Activated T-cell treated with anti-CD3 and anti-CD28 coated beads, Interleukin-2, amount 50 U/mL, for 1 hour (primary cell): ENCODE measurements at regions not wholly inside any gene's neighbourhood (a gene's known extent, or its start where the extent isn't known, plus 50 kb on each side); places are given as distances from the start of the nearest gene placed in this dataset.
"Not testable (repeated sequence)": the region's sequence is repeated elsewhere in the genome, so short reads cannot be mapped to it uniquely, and the experiment has no call there.

Source experiments
- DNase-seq: peaks from one replicate; pipeline ENCODE4 v3.0.0-alpha.2; 2020

DNA sequence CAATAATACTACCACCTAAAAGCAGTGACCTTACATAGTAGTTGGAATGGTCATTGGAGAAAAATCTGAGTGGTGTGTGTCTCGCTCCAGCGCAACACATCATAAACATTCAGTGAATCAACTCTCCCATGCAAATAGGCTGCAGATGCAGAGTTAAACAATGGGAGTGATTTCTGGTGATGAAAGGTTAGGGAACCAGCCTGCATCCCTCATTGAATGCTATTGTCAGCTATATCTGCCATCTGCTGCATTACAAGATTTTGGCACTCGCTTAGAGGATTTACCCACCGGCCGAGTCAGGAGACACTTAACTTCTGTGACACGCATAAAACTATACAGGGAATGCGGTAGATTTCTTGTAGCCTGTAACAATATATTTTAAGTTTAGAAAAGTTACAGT is 900.9 kb downstream of the FLRT2 start:
- DNase-seq, result no peak

DNA sequence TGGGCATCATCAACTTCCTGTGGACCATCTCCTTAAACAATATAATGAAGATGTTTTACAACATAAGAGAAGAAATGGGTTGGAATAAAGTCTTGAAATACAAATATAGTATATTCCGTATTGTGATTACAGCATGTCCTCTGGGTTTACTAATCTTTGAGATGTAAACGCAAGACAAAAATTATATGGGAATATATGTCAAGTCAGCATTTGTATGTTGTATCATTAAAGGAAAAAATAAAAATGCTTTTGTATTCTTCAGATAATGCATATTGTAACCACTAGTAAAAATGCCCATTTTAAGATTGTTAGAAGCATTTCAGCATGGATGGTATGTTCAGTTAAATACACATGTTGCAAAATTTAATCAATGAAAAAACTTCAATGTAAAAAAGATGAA is 893.3 kb downstream of the FLRT2 start:
- DNase-seq, result no peak

- no peak for DNase-seq
These were observed 890.2 kb downstream of the FLRT2 start for GRCh38 chr14:86420131-86420530.

GRCh38 chr14:86414146-86414545 is 884.2 kb downstream of the FLRT2 start:
- DNase-seq, result no peak

GRCh38 chr14:86404989-86405649 is 875.2 kb downstream of the FLRT2 start:
- no peak for DNase-seq

DNA sequence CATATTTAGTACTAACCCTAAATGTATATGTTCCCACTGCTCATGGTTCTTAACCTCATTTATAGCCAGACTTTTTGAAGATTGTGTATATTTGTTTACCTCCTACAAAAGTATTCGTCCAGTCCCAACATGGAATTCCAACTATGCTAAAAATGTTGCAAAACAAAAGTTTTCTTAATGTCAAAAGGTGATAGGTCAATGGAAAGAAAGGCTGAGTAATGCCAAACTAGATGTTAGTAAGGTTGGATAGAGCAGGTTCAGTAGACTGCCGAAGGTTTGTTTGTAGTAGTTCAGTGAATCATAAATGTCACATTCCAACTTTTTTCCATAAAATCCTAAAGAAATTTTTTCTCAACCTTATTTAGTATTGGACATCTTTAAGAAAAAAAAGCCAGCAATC is 874.5 kb downstream of the FLRT2 start:
- DNase-seq, result no peak

- no peak for DNase-seq
These were observed 872.6 kb downstream of the FLRT2 start for GRCh38 chr14:86402545-86402944.

DNA sequence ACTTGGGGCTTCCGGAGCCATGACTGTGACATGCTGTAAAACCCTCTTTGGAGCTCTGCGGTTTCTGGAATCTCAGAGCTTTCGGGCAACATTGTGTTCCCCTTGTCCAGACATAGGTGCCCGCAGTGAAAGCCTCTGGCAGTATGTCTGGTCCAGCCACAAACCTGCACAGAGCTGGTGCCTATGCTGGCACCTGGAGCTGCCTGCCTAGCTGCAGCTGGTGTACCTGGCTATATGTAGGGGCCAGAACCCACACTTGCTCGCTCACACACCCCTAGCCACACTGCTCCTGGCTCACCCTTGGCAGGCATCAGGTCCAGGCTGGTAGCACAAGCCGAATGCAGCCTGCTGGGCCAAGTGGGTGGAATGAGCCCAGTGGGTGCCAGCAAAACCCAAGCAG is 861.1 kb downstream of the FLRT2 start:
- DNase-seq, result no peak

DNA sequence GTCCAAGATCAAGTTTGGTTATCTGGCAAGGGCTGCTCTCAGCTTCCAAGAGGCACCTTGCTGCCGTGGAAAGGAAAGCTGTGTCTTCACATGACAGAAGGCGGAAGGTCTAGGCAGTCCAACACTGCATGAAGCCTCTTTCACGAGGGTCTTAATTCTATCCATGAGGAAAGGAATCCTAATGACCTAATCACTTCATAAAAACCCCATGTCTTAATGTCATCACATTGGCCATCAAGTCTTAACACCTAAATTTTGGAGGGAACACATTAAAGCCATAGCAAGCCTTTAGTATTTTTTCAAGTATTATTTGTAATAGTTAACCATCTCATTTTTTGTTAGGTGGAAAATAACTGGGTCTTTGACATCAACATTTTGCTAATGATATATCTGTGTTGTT is 858.3 kb downstream of the FLRT2 start:
- no peak for DNase-seq

- DNase-seq, result no peak
These were observed 843.9 kb downstream of the FLRT2 start for GRCh38 chr14:86373886-86374285.

DNA sequence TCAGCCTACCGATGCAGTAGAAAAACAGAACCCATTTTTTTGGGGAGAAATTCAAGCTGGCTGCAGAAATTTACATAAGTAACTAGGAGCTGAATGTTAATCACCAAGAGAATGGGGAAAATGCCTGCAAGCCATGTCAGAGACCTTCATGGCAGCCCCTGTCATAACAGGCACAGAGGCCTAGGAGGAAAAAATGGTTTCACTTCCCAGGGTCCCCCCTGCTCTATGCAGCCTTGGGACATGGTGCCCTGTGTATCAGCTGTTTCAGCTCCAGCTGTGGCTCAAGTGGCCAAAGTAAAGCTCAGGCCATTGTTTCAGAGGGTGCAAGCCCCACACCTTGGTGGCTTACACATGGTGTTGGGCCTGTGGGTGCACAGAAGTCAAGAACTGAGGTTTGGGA is 842.5 kb downstream of the FLRT2 start:
- no peak for DNase-seq

DNA sequence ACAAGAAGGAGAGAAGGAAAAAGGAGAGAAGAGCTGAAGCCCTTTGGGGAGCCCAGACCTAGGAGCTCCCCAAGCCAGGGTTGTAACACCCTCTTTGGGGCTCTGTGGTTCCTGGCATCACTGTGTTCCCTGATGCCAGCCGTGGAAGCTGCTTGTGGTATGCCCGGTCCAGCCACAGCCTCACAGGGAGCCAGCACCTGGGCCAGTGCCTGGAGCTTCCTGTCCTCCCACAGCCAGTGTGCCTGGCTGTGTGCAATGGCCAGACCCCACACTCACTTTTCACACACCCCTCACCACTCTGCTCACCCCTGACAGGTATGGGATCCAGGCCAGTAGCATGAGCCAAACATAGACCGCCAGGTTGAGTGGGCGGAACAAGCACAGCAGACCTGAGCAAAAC is 834.7 kb downstream of the FLRT2 start:
- DNase-seq, result no peak

DNA sequence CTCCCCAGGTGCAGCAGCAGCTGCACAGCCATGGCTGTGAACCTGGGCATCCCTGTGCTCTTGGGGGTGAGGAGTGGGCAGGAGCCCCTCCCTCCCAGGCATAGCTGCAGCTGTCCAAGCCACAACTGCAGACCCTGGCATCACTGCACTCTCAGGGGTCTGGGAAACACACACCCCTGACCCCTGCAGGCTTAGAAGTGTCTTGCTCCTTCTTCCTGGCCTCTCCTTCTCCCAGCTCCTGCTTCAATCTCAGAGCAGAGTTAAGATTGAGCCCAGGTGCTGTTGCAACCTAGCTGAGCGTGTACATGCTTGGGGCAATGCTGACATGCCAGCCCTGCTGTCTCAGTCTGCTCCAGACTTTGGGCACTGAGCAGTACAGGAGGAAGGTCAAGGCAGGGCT is 833.6 kb downstream of the FLRT2 start:
- no peak for DNase-seq

DNA sequence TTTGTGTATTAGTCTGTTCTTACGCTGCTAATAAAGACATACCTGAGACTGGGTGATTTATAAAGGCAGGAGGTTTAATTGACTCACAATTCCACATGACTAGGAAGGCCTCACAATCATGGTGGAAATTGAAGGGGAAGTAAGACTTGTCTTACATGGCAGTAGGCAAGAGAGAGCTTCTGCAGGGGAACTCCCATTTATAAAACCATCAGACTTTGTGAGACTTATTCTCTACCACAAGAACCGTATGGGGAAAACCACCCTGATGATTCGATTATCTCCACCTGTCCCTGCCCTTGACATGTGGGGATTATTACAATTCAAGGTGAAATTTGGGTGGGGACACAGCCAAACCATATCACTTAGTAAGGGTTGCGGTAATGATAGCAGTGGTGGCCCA is 833.1 kb downstream of the FLRT2 start:
- DNase-seq, result no peak

GRCh38 chr14:86357876-86358275 is 827.9 kb downstream of the FLRT2 start:
- no peak for DNase-seq

DNA sequence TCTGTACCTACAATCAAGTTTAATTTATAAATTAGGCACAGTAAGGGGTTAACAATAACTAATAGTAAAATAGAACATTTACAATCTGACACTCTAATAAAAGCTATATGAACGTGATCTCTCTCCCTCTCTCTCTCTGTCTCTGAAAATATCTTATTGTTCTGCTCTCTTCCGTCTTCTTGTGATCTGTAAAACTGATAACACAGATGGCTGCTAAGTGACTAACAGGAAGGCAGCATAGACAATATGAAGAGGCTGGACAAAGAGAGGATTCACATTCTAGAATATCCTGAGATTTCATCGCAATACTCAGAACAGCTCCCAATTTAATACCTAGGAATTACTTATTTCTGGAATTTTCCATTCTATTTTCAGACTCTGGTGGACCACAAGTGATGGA is 827.2 kb downstream of the FLRT2 start:
- DNase-seq, result no peak

- DNase-seq, result no peak
These were observed 817.0 kb downstream of the FLRT2 start for GRCh38 chr14:86346818-86347384.

GRCh38 chr14:86334355-86334754 is 804.4 kb downstream of the FLRT2 start:
- no peak for DNase-seq

DNA sequence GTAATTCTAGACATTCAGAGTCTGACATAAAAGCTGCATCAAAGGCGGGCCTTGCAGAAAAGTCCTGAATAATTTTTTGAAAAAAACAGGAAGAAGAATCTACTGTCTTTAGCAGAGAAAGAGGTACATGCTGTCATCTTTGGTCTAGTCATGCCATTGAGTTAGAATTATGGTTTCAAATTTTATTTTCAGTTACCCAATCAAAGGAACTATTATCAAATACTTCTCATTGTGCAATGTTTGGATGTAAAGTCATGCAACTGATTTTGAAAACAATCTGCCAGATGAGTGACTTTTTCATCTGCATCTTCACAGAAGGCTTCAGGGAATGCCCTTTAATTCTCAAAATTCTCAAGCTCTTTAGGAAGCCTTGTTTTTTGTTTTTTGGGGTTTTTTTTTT is 803.5 kb downstream of the FLRT2 start:
- no peak for DNase-seq

DNA sequence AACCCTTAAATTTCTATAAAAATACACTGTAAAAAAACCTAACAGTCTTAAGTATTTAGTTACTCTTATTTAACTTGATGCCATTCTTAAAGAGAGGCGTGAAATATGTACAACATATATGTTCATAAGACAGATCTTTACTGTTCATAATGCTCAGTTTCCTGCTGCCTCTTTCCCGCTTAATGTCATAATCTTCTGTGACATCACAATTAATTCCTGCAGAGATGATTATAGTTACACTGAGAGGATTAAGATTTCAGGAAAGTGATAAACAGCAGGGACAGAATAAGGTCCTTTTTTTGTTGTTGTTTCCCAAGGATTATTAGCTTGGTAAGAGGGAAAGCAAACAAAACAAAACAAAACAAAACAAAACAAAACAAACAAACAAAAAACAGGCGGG is 801.4 kb downstream of the FLRT2 start:
- DNase-seq, result no peak

GRCh38 chr14:86321151-86321550 is 791.2 kb downstream of the FLRT2 start:
- no peak for DNase-seq

- not testable (repeated sequence) for DNase-seq
These were observed 782.3 kb downstream of the FLRT2 start for GRCh38 chr14:86312154-86312665.

DNA sequence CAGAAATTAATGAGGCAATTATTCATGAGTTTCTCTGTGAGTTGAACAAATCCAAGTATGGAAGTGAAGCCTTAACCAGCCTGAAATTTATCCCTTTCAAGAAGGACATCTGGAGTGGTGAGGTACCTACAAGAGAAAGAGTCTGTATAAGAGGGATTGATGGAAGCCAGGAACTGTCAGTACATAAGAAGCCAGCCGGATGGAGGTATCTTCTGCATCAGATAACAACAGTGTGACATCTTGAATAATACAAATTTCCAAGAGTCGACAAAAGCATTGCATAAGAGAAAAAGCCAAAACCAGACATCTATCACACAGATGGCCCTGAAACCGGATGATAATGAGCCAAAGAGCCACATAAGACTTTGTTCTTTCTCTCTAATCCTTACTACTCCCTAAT is 781.2 kb downstream of the FLRT2 start:
- DNase-seq, result no peak

DNA sequence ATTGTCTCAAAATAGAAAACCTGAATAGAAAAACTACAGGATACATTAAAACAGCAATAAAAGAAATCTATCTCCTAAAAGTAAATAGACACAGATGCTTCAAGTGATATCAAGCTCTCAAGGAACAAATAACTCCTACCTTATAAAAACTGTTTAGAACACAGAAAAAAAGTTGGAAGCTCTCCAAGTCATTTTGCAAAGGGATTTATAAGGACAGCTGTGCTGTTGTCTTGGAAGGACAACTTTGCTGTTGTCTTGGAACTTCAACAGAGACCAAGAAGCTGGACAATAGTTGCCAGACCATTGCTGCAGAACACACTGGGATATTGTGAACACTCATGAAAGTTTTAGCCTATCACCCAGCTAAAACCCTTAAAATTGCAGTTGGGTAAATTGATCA is 780.7 kb downstream of the FLRT2 start:
- no peak for DNase-seq

DNA sequence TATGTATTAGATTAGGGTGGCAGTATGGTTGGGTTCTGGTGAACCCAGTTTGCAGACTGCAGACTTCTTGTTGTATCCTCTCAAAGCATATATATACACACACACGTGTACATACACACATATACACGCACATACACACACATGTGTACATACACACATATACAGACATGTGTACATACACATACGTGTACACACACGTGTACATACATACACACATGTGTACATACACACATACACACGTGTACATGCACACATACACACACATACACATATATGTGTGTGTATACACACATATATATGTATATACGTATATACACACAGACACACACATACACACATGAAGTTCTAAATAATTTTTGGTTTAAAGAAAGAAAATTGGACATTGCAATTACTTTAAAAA is 780.2 kb downstream of the FLRT2 start:
- no peak for DNase-seq
